Activated CD4-positive, alpha-beta T cell treated with anti-CD3 and anti-CD28 coated beads, Interleukin-2, amount 50 U/mL, for 1 hour (primary cell): ENCODE measurements at regions not wholly inside any gene's neighbourhood (a gene's known extent, or its start where the extent isn't known, plus 50 kb on each side); places are given as distances from the start of the nearest gene placed in this dataset.

Experiments used
- DNase-seq: peaks from one replicate; pipeline ENCODE4 v3.0.0-alpha.2; 2020

DNA sequence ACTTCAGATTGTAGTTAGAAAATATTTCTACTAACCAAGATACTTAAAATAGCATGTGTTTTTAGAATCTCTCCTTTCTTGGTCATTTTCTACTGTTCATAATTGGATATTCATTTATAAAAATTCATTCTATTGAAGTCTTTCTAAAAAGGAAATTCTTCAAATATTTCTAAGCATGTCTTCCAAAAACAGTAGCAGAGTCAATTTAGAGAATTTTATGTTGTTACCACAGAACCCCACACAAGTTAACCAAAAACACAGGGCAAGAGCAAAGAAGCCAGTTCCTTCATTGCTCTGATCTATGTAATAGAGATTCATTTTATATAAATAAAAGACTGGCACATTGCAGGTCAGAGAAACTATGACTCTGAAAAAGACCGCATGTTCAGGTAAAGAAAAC, 345.1 kb upstream of the PITX2 start:
- DNase-seq: no peak

DNA sequence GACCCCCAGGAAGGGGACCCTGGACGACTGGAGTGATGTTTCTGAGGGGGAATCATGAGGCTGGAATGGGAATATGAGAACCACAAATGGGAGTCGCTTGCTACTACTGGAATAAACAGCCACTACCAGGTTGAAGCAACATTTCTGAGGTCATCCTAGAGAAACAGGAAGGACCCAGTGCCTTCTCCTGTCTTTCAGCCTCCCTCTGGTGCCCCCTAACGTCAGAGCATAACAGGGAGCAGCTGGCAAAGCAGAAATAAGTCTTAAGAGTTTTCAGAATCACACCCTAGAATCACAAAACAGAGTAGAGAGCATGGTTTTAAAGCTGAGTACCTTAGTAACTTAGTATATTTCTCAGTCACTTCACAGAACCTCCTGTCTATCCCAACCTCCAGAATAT, 347.8 kb upstream of the PITX2 start:
- DNase-seq: no peak

DNA sequence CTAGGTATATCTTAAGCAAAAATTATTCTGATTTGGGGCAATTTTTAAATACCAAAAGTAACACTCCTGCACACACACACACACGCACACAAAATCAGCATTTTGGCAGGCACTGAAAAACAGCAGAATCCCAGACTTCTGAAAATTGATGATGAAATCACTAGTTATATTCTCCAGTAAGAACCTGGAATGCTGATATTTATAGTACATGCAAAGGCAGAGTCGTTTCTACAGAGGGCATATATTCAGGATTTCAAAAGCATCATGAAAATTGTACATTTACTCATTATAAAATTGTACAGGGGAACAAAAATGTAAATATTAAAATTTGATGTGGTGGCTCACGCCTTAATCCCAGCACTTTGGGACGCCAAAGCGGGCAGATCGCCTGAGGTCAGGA, 352.5 kb upstream of the PITX2 start:
- DNase-seq: no peak

DNA sequence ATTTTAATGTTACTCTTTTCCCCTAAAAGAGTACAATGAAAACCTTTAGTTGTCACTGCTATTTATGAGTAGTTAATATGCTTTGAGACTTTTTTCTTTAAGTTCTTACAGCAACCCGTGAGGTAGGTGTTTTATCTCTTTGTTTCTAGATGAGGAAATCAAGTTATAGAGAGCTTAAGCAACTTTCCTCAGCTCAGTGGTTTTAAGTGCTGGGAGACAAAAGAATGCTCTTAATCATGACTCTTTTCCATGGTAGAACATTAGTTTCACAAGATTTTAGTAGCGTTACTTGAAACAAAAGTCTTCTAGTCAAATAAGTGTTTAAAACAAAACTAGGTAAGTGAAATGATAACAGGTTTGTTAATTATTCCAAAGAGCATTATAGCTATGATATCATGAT, 354.7 kb upstream of the PITX2 start:
- DNase-seq: no peak

DNA sequence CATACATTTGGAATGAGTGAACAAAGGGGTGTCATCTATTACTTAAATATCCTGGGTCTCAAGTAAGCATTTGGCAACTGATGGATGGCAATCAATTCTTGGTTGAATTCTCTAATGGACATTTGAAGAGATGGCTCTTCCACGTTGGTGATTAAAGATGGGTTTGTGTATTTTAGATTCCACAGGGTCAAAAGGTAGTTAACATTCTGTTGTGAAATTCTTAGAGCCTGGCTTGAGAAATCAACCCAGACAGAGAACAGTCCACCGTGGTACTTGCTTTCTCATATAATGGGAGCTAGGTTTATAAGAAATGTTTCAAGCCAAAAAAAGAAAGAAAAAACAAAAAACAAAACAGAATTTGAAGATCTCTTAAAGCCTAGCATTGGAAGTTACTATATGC, 355.9 kb upstream of the PITX2 start:
- no peak for DNase-seq

DNA sequence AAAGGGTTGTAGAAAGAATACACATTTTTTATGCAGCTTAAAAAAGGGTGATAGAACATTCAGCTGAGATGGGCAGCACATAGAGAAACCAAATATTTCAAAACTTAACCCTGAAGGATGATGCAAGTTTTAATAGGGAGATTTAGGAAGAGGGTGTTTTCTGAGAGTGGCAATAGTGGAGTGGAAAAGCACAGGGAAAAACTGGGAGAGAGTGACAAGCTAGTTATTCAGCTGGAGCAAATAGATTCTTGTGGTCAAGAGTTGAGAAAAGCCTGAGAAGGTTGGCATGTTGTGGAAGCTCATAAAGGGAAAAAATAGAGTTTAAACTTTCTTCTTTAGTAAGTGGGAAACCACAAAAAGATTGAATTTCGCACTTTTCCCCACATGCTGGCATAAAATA, 359.6 kb upstream of the PITX2 start:
- no peak for DNase-seq

DNA sequence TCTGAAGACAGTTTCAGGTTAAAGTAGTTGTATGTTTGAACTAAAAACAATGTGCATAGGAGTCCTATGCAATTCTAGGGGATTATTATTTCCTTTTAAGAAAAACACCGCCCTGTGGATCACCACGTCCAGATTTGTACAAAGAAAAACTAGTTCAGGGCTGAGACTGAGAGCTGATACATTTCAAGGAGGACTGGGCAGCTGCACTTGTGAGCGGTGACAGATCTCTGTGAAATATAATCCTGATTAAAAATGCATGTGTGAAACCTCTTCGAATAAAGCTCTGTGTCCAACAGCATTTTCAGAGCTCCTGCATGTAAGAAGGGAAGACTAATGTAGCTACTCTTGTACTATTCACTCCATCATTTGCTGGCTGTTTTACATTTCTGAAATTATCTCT, 365.8 kb upstream of the PITX2 start:
- DNase-seq: no peak

DNA sequence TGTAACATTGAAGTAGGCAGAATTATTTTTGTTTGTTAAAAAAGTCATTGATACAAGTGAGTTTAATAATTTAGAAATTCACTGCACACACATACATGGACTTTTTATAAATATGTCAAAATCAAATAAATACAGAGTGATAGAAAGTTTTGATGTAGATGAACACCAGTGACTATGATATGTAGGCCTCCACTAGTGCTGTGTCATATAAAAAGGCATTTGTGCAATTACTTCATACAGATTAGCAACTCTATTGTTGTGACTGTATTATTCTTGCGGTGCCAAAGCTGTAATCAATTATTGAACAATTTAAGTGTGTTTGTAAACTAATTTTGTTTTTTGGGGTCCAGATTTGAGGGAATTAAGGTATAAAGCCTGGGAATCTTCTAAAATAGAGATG, 366.2 kb upstream of the PITX2 start:
- no peak for DNase-seq

DNA sequence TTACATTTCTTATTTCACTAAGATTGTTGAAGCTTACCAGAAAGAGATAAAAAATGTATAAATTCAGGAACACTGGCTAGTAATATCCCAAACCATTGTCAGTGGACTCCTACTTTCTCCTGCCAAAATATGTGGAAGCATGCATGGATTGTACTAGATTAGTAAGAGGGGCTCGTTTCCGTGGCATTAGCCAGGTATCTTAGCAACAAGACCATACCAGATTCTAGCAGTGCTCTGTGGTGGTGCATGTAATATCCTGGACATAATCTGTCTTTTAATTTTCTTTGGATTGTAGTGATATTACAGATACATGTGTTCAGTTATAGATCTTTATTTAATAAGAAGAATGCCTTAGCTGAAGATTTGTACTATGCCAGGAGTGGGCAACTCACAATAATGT, 371.9 kb upstream of the PITX2 start:
- no peak for DNase-seq

DNA sequence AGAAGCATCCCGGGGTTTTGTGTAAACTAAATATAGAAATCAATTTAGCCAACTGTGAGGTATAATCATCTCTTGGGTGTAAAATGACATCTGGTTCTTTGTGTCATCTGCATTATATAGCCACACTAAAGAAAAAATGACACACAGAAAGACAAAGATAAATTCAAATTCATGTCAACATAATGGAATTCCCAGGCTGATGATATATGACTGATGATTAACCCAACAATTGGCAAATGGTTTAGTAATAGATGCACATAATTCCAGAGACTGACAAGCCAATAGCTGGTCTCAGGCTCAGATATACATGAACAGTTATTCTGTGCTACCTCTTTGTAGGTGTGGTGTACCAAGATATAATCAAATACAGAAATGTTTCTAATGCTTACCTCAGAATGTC, 375.4 kb upstream of the PITX2 start:
- no peak for DNase-seq

DNA sequence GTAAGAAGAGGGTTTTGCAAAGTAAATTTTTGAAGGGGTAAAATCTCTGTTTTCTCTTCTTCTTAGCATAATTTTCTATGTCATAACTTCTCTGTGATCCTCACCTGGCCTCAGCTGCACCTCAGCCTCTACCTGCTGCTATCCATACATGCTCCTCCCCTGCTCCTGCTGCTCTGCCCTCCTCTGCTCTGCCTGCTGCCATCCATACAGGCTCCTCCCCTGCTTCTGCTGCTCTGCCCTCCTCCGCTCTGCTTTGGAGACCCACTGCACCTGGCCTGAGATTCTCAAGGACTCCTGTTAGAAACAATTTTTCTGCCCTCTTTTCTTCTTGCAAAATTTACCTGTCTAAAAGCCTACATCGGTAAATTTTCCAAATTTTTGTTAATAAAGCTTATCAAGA, 388.6 kb upstream of the PITX2 start:
- no peak for DNase-seq

DNA sequence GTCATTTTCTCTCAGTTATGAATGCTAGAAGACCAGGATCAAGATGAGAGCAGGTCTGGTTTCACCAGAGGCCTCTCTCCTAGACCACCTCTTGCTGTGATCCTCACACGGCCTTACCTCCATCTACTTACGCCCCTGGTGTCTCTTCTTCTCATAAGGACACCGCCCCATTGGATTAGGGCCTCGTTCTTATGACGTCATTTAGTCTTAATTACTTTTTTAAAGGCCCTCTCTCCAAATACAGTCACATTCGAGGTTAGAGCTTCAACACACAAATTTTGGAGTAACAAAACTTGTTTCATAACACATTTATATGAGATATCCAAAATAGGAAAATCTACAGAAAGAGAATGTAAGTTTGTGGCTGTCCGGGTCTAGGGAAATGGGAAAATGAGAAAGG, 391.0 kb upstream of the PITX2 start:
- no peak for DNase-seq

DNA sequence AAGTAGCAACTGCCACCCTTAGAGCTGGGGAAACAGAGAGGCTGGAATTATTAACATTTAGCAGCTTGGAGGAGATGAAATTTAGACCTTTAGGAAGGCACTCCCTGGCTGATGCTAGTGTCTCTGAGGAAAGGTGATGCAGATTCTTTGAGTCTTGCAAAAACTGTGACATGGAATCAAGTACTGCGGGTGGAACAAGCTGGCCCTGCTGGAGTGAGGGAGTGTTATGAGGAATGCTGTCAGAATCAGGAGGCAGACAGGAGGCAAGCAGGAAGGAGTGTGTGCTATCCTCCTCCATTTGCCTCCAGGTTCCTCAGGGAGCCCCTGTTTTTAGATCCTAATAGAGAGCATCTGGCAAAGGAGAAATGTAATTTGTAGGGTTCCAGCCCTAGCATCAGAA, 391.7 kb upstream of the PITX2 start:
- no peak for DNase-seq

DNA sequence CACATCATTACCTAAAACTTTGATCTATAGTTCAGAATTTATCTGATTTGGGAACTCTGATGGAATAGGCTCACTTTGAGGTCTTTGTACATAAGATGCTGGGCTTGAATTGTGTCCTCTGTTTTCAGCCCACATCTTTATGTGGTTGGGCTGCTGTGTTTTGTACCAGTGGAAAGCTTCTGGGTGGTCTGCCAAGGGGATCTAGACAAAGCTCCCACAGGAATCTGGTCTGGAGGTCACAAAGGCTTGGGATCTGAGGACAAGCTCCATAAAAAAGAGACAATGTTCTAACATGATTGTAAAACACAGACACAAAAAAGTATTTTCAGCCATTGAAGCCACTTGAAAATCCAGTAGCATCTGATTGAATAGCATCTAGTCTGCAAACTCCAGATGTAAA, 393.5 kb upstream of the PITX2 start:
- no peak for DNase-seq

DNA sequence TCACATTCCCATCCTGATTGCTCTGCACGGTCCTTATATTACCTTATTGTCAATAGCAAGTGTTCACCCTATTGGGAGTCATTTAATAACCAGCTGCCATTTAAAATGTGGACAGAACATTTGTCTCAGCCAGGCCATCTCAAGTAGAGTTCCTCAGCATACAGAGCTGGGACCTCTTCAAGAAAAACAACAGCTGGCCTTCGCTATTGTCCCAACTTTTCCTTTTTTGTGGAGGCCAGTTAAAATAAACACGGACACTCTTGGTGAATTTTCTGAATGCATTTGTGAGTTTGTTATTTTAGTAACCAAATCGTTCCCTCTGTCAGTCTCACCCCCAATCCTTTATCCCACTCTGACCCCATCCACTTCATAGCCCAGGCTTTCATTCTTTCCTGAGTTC, 395.3 kb upstream of the PITX2 start:
- DNase-seq: no peak

DNA sequence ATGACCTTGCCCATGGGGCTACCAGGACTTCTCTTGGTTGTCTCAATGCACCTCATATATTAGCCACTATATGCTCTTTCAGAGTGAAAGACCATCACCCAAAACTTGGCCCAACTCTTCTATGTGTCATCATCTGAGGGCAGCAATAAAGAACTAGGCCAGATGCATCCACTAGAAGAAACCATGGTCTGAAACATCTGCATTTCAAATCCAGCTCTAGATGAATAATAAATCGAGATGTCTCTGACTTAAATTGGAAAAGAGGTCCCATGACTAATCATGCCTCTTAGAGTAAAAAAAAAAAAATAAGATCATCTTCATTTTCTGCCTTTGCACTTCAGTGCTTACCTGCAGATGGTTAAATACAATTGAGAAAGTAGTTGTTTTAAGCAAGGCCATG, 397.6 kb upstream of the PITX2 start:
- DNase-seq: no peak

DNA sequence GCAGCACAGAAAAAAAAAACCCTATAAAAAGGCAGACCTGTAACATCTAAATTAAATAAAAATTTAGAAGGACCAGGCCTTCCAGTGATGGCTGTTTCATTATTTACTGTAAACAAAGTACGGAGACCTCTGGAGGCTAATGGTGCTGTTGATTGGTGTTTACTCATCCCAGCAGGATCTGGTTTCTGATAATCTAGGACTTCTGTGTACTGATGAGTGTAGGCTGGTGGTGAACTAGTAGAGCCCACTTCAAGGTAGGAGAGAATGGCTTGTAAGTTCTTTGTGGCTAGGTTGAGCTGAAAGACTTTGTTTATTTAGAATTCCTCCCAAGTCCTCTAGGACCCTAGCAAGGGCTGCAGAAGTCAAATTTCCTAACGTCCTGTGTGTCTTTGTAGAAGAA, 398.1 kb upstream of the PITX2 start:
- DNase-seq: no peak

DNA sequence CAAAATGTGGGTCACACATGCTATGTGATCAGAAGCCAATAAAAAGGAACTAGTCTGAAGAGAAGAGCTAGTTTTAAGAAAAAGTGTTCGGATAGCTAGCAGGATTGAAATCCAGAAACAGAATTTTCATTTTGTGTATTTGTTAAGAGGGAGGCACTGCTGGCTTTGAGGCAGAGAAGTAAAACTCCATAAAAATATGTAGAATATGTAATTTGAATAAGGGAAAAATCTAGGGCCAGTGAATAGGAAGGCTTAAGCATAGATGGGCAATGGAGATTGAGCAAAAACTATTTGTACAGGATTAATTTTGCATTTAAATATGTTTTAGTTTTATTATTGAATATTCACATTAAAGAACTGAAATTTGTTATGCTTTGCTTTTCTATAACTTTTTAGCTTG, 399.9 kb upstream of the PITX2 start:
- DNase-seq: no peak

DNA sequence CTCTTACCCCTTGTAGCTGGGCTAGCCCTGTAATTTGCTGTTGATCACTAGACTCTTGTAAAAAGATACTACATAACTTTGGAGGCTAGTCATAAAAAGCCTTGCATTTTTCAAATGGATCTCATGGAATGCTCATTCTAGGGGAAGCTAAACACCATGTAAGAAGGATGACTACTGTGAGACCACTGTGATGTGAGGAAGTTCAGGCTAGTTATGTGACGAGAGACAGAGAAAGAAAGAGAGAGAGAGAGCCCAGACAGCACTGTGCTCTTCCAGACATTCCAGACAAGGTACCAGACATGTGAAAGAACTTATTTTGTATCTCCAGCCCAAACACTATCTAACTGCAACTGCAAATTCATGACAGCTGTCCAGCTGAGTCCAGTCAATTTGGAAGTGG, 404.6 kb upstream of the PITX2 start:
- DNase-seq: no peak

DNA sequence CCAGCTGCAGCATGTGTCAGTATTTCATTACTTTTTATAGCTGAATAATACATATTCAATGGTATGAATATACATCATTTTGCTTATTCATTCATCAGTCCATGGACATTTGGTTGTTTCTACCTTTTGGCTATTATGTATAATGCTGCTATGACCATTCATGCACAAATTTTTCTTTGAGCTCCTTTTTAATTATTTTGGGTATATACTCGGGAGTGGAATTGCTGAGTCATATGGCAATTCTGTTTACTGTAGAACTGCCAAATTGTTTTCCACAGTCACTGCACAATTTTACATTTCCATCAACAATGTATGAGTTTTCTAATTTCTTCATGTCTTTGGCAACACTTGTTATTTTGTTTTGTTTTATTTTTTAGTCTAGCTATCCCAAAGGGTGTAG, 405.9 kb upstream of the PITX2 start:
- no peak for DNase-seq

DNA sequence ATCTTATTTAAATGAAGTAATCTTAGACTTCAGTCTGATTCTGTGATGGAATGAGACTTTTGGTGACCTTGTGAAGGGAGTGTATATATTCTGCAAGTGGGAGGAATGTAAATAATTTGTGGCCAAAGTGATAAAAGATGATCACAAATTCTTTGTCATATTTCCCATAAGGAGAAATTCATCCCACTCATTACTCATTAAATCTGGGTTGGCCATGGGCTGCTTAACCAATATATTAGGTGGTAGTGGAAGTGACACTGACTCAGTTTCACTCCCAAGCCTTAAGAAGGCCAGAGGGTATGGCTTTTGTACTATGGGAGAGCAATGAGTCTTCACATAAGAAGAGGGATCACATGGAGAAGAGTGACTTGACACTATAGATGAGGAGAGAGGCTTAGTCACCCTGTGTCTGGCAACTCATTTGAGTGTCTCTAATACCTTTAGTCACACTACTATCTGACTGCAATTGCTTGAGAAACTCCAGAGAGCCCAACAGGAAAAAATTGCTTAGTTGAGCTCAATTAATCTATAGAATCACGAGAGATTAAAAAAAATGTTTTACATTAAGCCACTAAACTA, 408.2 kb upstream of the PITX2 start:
- DNase-seq: no peak

DNA sequence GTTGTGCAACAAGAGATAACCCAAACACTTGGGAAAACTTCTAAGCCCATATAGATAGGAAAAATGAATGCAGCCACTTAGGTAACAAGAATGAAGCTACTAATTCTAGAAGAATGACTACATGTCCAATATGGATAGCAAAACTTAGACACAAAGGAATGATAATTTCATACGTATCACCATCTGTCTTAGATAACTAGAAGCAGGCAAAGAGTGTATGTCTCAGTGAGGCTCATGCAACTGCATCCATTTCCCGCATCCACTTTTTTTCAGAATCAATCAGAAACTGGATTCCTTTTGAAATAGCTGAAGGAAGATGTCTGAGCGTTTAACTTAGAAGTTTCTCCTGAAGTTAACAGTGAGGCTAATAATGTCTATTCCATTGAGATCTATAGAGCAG, 408.7 kb upstream of the PITX2 start:
- no peak for DNase-seq

DNA sequence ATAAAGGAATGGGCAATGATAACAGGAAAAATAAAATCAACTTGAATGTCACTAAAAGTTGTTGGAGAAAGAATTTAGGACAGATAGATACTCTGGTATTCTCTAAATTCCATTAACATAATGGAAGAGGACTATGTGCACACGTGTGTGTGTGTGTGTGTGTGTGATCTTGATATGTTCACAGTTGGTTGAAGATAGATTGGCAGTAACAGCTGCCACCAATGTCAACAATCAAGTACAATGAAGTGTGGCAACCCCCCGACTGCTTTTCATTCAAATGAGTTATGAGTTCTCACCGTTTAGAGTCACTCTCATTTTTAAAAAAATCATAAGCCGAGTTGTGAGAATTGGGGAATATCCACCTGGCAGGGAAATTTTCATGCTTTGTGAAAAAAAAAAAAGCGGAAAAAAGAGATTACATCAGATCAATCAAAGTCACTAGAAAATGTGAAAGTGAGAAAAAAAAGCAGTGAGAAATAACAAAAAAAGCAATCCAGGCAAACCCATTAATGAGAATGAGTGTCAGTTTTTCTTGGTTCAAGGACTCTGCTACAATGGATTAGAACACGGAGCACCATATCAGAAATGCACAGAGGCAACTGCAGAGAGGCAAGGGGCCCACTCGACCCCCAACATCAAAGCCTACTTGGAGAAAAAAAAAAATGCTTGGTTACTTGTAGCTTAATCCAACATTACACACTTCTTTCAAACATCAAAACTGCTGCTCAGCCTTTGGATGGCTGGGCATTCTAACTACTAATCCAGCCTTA, 414.9 kb upstream of the PITX2 start:
- no peak for DNase-seq

DNA sequence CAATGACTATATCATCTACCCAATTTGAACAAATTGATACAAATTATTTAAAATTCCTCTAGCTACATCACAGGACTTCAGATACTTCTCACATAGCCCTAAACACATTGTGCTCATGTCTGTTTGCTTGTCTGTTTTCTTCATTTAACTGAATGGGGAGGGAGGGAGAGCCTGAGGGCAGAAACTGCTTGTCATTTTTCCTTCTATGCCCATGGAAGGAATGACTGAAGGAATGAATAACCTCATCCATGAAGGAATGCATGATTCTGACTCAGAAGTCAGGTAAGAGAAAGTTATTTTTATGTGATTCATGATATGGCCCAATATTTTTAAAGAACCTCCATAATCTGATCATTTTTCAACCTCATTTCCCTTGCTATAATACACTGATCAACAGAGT, 418.0 kb upstream of the PITX2 start:
- DNase-seq: no peak

DNA sequence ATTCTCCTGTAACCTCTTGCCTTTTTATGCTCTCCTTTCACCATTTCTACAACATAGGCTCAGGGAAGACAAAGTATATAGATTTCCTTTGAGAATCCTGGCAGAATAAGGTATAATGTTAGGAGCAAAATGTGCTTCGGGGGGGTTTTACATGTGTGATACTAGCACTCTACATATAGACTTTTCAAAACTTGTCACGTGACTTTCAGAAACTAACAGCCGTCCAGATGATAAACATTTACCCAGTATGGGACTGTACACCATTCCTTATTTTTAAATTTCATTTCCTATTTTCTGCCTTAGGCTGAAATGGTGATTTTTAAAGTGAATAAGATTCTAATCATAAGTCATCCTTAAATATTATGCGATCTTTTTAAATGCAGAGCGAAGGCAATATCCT, 420.4 kb upstream of the PITX2 start:
- no peak for DNase-seq
